ENCODE measurements at regions not wholly inside any gene's neighbourhood (a gene's known extent, or its start where the extent isn't known, plus 50 kb on each side); places are given as distances from the start of the nearest gene placed in this dataset.

DNA sequence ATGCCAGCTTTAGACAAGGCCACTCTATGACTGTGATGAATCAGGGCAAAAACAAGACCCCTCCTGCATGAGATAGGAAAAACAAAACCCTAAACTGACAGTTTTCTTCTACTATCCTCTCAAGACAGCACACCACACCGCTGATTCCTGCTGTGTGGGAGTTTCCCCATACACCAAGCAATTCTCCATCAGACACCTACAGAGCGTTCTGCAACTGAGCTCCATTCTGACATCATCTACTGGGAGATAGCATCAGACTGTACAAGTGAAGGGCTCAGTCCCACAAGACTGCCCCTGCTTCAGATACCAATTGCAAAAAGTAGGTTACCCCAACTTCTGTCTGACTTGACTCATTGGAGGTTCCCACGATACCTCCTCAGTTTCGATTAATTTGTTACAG is 130.6 kb downstream of the TSN start:
- TF ChIP-seq SIN3A (IDR thresholded peaks at IDR 0.05; ENCODE audit: borderline replicate concordance, insufficient read depth, low read length) (no peak), FOXP2 (optimal IDR thresholded peaks at IDR 0.05; ENCODE audit: borderline replicate concordance, extremely low read depth, extremely low read length, insufficient read depth) (no peak), POLR2AphosphoS5 (IDR thresholded peaks at IDR 0.05; ENCODE audit: low read depth, low read length) (no peak)
- TF ChIP-seq, protein P1, sequence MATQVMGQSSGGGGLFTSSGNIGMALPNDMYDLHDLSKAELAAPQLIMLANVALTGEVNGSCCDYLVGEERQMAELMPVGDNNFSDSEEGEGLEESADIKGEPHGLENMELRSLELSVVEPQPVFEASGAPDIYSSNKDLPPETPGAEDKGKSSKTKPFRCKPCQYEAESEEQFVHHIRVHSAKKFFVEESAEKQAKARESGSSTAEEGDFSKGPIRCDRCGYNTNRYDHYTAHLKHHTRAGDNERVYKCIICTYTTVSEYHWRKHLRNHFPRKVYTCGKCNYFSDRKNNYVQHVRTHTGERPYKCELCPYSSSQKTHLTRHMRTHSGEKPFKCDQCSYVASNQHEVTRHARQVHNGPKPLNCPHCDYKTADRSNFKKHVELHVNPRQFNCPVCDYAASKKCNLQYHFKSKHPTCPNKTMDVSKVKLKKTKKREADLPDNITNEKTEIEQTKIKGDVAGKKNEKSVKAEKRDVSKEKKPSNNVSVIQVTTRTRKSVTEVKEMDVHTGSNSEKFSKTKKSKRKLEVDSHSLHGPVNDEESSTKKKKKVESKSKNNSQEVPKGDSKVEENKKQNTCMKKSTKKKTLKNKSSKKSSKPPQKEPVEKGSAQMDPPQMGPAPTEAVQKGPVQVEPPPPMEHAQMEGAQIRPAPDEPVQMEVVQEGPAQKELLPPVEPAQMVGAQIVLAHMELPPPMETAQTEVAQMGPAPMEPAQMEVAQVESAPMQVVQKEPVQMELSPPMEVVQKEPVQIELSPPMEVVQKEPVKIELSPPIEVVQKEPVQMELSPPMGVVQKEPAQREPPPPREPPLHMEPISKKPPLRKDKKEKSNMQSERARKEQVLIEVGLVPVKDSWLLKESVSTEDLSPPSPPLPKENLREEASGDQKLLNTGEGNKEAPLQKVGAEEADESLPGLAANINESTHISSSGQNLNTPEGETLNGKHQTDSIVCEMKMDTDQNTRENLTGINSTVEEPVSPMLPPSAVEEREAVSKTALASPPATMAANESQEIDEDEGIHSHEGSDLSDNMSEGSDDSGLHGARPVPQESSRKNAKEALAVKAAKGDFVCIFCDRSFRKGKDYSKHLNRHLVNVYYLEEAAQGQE (IDR thresholded peaks at IDR 0.05; ENCODE audit: insufficient read depth in 1 of 2, low read depth in 2 of 2, low read length in 2 of 2) = no peak

- TF ChIP-seq POLR2AphosphoS5 (IDR thresholded peaks at IDR 0.05; ENCODE audit: low read depth, low read length) (no peak), FOXP2 (optimal IDR thresholded peaks at IDR 0.05; ENCODE audit: borderline replicate concordance, extremely low read depth, extremely low read length, insufficient read depth) (no peak), SIN3A (IDR thresholded peaks at IDR 0.05; ENCODE audit: borderline replicate concordance, insufficient read depth, low read length) (no peak), TAF1 (IDR thresholded peaks at IDR 0.05; ENCODE audit: borderline replicate concordance, insufficient read depth, low read length) (no peak)
- TF ChIP-seq, protein P1 (IDR thresholded peaks at IDR 0.05; ENCODE audit: insufficient read depth in 1 of 2, low read depth in 2 of 2, low read length in 2 of 2) = no peak
These were observed 132.2 kb downstream of the TSN start for GRCh38 chr2:121887513-121888188.

GRCh38 chr2:121888189-121888557 is 132.7 kb downstream of the TSN start:
- TF ChIP-seq FOXP2 (optimal IDR thresholded peaks at IDR 0.05; ENCODE audit: borderline replicate concordance, extremely low read depth, extremely low read length, insufficient read depth) (no peak), SIN3A (IDR thresholded peaks at IDR 0.05; ENCODE audit: borderline replicate concordance, insufficient read depth, low read length) (no peak), TAF1 (IDR thresholded peaks at IDR 0.05; ENCODE audit: borderline replicate concordance, insufficient read depth, low read length) (no peak), POLR2AphosphoS5 (IDR thresholded peaks at IDR 0.05; ENCODE audit: low read depth, low read length) (no peak)
- TF ChIP-seq, protein P1 (IDR thresholded peaks at IDR 0.05; ENCODE audit: insufficient read depth in 1 of 2, low read depth in 2 of 2, low read length in 2 of 2) = no peak

DNA sequence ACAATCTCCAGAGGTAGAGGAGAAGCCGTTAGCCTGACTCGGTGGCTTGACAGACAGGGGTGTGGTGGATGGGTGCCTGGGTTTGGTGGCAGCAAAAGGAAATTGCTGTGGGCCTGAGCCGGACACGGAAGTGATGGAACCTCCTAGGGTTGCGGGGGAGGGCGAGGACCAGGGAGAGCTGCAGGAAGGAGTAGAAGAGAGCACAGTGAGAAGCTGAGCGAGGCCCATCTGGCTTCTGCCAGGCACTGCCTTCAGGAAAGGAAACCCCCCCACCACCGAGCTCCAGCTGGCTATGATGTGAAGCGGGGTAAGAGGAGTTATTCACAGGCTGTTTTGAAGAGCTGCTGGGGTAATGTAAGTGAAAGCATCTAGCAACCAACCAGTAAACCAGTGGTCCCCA is 134.6 kb downstream of the TSN start:
- TF ChIP-seq TAF1 (IDR thresholded peaks at IDR 0.05; ENCODE audit: borderline replicate concordance, insufficient read depth, low read length) (no peak), POLR2AphosphoS5 (IDR thresholded peaks at IDR 0.05; ENCODE audit: low read depth, low read length) (no peak), FOXP2 (optimal IDR thresholded peaks at IDR 0.05; ENCODE audit: borderline replicate concordance, extremely low read depth, extremely low read length, insufficient read depth) (no peak), SIN3A (IDR thresholded peaks at IDR 0.05; ENCODE audit: borderline replicate concordance, insufficient read depth, low read length) (no peak)
- TF ChIP-seq, protein P1 (IDR thresholded peaks at IDR 0.05; ENCODE audit: insufficient read depth in 1 of 2, low read depth in 2 of 2, low read length in 2 of 2) = no peak

Data from PFSK-1 (cell line).